ENCODE measurements at regions not wholly inside any gene's neighbourhood (a gene's known extent, or its start where the extent isn't known, plus 50 kb on each side); places are given as distances from the start of the nearest gene placed in this dataset.

- Histone ChIP-seq H3K4me3 (ENCODE audit: low read length) (no peak overlapping the region), H3K4me1 (ENCODE audit: control insufficient read depth, low read length) (no peaks in the 10 kb centered on the region), H3F3A (ENCODE audit: control insufficient read depth, insufficient read depth) (no peaks in the 10 kb centered on the region), H4K20me1 (ENCODE audit: control insufficient read depth, insufficient read depth, low read depth, low read length) (no peaks in the 10 kb centered on the region), H3K36me3 (ENCODE audit: control insufficient read depth, low read length) (no peaks in the 10 kb centered on the region), H3K79me2 (ENCODE audit: control insufficient read depth, low read length) (no peaks in the 10 kb centered on the region), H3K27ac (ENCODE audit: low read depth, low read length) (no peak overlapping the region), H3K9me3 (ENCODE audit: control insufficient read depth, insufficient read depth, low read length) (no peaks in the 10 kb centered on the region), H3K4me2 (ENCODE audit: low read length) (no peak overlapping the region), H3K9me2 (replicated peaks; ENCODE audit: control insufficient read depth, low read length) (no peaks in the 10 kb centered on the region), H3K27me3 (ENCODE audit: control insufficient read depth, low read length) (no peaks in the 10 kb centered on the region)
- TF ChIP-seq EZH2phosphoT487 (IDR thresholded peaks at IDR 0.05; ENCODE audit: borderline replicate concordance, low read length): no peak
- TF ChIP-seq, protein P1, sequence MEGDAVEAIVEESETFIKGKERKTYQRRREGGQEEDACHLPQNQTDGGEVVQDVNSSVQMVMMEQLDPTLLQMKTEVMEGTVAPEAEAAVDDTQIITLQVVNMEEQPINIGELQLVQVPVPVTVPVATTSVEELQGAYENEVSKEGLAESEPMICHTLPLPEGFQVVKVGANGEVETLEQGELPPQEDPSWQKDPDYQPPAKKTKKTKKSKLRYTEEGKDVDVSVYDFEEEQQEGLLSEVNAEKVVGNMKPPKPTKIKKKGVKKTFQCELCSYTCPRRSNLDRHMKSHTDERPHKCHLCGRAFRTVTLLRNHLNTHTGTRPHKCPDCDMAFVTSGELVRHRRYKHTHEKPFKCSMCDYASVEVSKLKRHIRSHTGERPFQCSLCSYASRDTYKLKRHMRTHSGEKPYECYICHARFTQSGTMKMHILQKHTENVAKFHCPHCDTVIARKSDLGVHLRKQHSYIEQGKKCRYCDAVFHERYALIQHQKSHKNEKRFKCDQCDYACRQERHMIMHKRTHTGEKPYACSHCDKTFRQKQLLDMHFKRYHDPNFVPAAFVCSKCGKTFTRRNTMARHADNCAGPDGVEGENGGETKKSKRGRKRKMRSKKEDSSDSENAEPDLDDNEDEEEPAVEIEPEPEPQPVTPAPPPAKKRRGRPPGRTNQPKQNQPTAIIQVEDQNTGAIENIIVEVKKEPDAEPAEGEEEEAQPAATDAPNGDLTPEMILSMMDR (IDR thresholded peaks at IDR 0.05; ENCODE audit: low read depth, low read length, poor library complexity, severe bottlenecking): no peak
These were observed 82.6 kb downstream of the FOXA2 start for GRCh38 chr20:22501566-22502344.

- no peaks in the 10 kb centered on the region for H4K20me1 ChIP-seq (ENCODE audit: control insufficient read depth, insufficient read depth, low read depth, low read length)
- no peaks in the 10 kb centered on the region for H3K9me2 ChIP-seq (replicated peaks; ENCODE audit: control insufficient read depth, low read length)
- TF ChIP-seq, protein P1 (IDR thresholded peaks at IDR 0.05; ENCODE audit: low read depth, low read length, poor library complexity, severe bottlenecking): no peak
- no peak for TF ChIP-seq EZH2phosphoT487 (IDR thresholded peaks at IDR 0.05; ENCODE audit: borderline replicate concordance, low read length)
- no peaks in the 10 kb centered on the region for H3F3A ChIP-seq (ENCODE audit: control insufficient read depth, insufficient read depth)
- H3K36me3 ChIP-seq (ENCODE audit: control insufficient read depth, low read length): no peaks in the 10 kb centered on the region
- H3K4me1 ChIP-seq (ENCODE audit: control insufficient read depth, low read length): no peaks in the 10 kb centered on the region
- no peaks in the 10 kb centered on the region for H3K79me2 ChIP-seq (ENCODE audit: control insufficient read depth, low read length)
- no peak overlapping the region for H3K4me3 ChIP-seq (ENCODE audit: low read length)
- H3K4me2 ChIP-seq (ENCODE audit: low read length): no peak overlapping the region
- H3K9me3 ChIP-seq (ENCODE audit: control insufficient read depth, insufficient read depth, low read length): no peaks in the 10 kb centered on the region
- H3K27me3 ChIP-seq (ENCODE audit: control insufficient read depth, low read length): no peaks in the 10 kb centered on the region
- H3K27ac ChIP-seq (ENCODE audit: low read depth, low read length): no peak overlapping the region
These were observed 83.3 kb downstream of the FOXA2 start for GRCh38 chr20:22501034-22501433.

DNA sequence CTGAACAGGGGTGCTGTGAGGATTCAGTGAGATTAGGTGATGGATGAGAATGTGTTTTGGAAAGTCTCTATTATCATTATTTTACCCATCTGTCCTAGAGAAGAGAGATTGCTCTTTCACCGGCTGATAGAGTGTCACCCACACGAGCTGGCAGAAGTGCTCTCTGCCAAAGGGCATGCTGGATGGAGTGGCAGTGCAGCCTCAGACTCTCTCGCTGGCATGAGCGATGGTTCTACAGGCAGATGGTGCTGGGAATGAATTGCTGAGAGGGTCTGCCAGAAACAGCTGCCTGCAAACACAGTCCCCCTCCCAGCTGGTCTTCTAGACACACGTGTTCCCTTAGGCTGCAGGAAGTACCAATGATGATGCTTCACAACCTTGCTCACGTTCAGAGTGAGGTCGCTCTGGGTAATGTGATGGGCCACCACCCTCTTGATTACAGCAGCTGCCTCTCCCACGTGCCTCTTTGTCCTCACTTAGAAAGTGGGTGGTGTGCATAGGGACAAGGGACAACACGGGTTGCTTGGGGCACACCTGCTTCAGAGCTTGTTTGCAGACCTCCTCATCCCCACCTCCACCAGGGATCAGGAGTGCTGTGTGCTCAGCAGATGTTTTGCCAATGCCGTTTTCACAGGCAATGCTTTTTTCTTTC, 84.7 kb downstream of the FOXA2 start:
- Histone ChIP-seq H4K20me1 (ENCODE audit: control insufficient read depth, insufficient read depth, low read depth, low read length) (no peaks in the 10 kb centered on the region), H3K4me3 (ENCODE audit: low read length) (no peak overlapping the region), H3K4me2 (ENCODE audit: low read length) (no peak overlapping the region), H3K79me2 (ENCODE audit: control insufficient read depth, low read length) (no peaks in the 10 kb centered on the region), H3K9me3 (ENCODE audit: control insufficient read depth, insufficient read depth, low read length) (no peaks in the 10 kb centered on the region), H3F3A (ENCODE audit: control insufficient read depth, insufficient read depth) (no peaks in the 10 kb centered on the region), H3K36me3 (ENCODE audit: control insufficient read depth, low read length) (no peaks in the 10 kb centered on the region), H3K9me2 (replicated peaks; ENCODE audit: control insufficient read depth, low read length) (no peaks in the 10 kb centered on the region), H3K4me1 (ENCODE audit: control insufficient read depth, low read length) (no peaks in the 10 kb centered on the region), H3K27me3 (ENCODE audit: control insufficient read depth, low read length) (no peaks in the 10 kb centered on the region), H3K27ac (ENCODE audit: low read depth, low read length) (no peak overlapping the region)
- TF ChIP-seq, protein P1 (IDR thresholded peaks at IDR 0.05; ENCODE audit: low read depth, low read length, poor library complexity, severe bottlenecking): no peak
- no peak for TF ChIP-seq EZH2phosphoT487 (IDR thresholded peaks at IDR 0.05; ENCODE audit: borderline replicate concordance, low read length)

Data from DOHH2 (cell line).